ENCODE measurements at regions not wholly inside any gene's neighbourhood (a gene's known extent, or its start where the extent isn't known, plus 50 kb on each side); places are given as distances from the start of the nearest gene placed in this dataset.

GRCh38 chr9:75582870-75583269 is 307.6 kb upstream of the PCSK5 start:
- Mint-ChIP-seq H3K9me3 (ENCODE audit: insufficient read depth) (peaks cover 2% of the 10 kb centered on the region), H3K4me3 (no peak overlapping the region), H3K27me3 (no peaks in the 10 kb centered on the region), H3K4me1 (no peaks in the 10 kb centered on the region), H3K27ac (no peak overlapping the region)
- ATAC-seq (ENCODE audit: low read depth) (no peak), DNase-seq (no peak)
- CTCF ChIA-PET = no interaction called here
- Histone ChIP-seq H3K4me2 (replicated peaks; ENCODE audit: low read depth, low read length, poor library complexity, severe bottlenecking) (no peak overlapping the region), H4K20me1 (ENCODE audit: control insufficient read depth, insufficient read depth, low read length, poor library complexity, severe bottlenecking) (no peaks in the 10 kb centered on the region), H3K27me3 (replicated peaks in 1 of 4; ENCODE audit: control extremely low read depth in 1 of 4, control insufficient read depth in 3 of 4, insufficient read depth in 4 of 4, low read length in 3 of 4) (no peaks in the 10 kb centered on the region), H3K79me2 (ENCODE audit: control insufficient read depth, insufficient read depth, low read length) (no peaks in the 10 kb centered on the region), H2AFZ (ENCODE audit: insufficient read depth, low read depth, low read length, poor library complexity, severe bottlenecking) (no peak overlapping the region), H3K4me1 (ENCODE audit: control insufficient read depth in 2 of 2, insufficient read depth in 2 of 2, low read length in 2 of 2) (no peaks in the 10 kb centered on the region), H3K36me3 (replicated peaks in 1 of 2; ENCODE audit: control extremely low read depth in 1 of 2, control insufficient read depth in 1 of 2, extremely low read depth in 1 of 2, insufficient read depth in 2 of 2, low read length in 1 of 2) (no peaks in the 10 kb centered on the region), H3K9ac (ENCODE audit: low read length) (no peak overlapping the region), H3K9me3 (ENCODE audit: control extremely low read depth in 1 of 3, control insufficient read depth in 2 of 3, insufficient read depth in 1 of 3, low read length in 2 of 3) (no peaks in the 10 kb centered on the region), H3K4me3 (ENCODE audit: control extremely low read depth in 1 of 5, extremely low read depth in 1 of 5, insufficient read depth in 1 of 5, low read depth in 2 of 5, low read length in 4 of 5) (no peak overlapping the region), H3K27ac (ENCODE audit: low read length in 2 of 2) (no peak overlapping the region)
- WGBS (ENCODE audit: insufficient coverage) = no CpG with 5 or more reads among the region's 2 CpGs
- intact Hi-C loops (cut with micrococcal nuclease) = no loop called here
- TF ChIP-seq CTCF (IDR thresholded peaks at IDR 0.05) = no peak
- TF ChIP-seq EZH2 (IDR thresholded peaks at IDR 0.05; ENCODE audit: borderline replicate concordance, insufficient read depth, low read depth, low read length, poor library complexity, severe bottlenecking) = no peak
- POLR2A ChIA-PET = no interaction called here

GRCh38 chr9:75588808-75589207 is 301.7 kb upstream of the PCSK5 start:
- Histone ChIP-seq H3K4me1 (ENCODE audit: control insufficient read depth in 2 of 2, insufficient read depth in 2 of 2, low read length in 2 of 2) (no peaks in the 10 kb centered on the region), H3K36me3 (replicated peaks in 1 of 2; ENCODE audit: control extremely low read depth in 1 of 2, control insufficient read depth in 1 of 2, extremely low read depth in 1 of 2, insufficient read depth in 2 of 2, low read length in 1 of 2) (no peaks in the 10 kb centered on the region), H4K20me1 (ENCODE audit: control insufficient read depth, insufficient read depth, low read length, poor library complexity, severe bottlenecking) (no peaks in the 10 kb centered on the region), H3K4me3 (ENCODE audit: control extremely low read depth in 1 of 5, extremely low read depth in 1 of 5, insufficient read depth in 1 of 5, low read depth in 2 of 5, low read length in 4 of 5) (no peak overlapping the region), H3K27me3 (replicated peaks in 1 of 4; ENCODE audit: control extremely low read depth in 1 of 4, control insufficient read depth in 3 of 4, insufficient read depth in 4 of 4, low read length in 3 of 4) (no peaks in the 10 kb centered on the region), H3K27ac (ENCODE audit: low read length in 2 of 2) (no peak overlapping the region), H3K79me2 (ENCODE audit: control insufficient read depth, insufficient read depth, low read length) (no peaks in the 10 kb centered on the region), H3K9ac (ENCODE audit: low read length) (no peak overlapping the region), H3K4me2 (replicated peaks; ENCODE audit: low read depth, low read length, poor library complexity, severe bottlenecking) (no peak overlapping the region), H3K9me3 (ENCODE audit: control extremely low read depth in 1 of 3, control insufficient read depth in 2 of 3, insufficient read depth in 1 of 3, low read length in 2 of 3) (no peaks in the 10 kb centered on the region), H2AFZ (ENCODE audit: insufficient read depth, low read depth, low read length, poor library complexity, severe bottlenecking) (no peak overlapping the region)
- CTCF ChIA-PET = no interaction called here
- TF ChIP-seq EZH2 (IDR thresholded peaks at IDR 0.05; ENCODE audit: borderline replicate concordance, insufficient read depth, low read depth, low read length, poor library complexity, severe bottlenecking) (no peak), CTCF (IDR thresholded peaks at IDR 0.05) (no peak)
- no peak for ATAC-seq (ENCODE audit: low read depth)
- Mint-ChIP-seq H3K27ac (no peak overlapping the region), H3K27me3 (no peaks in the 10 kb centered on the region), H3K4me3 (no peak overlapping the region), H3K4me1 (no peaks in the 10 kb centered on the region), H3K9me3 (ENCODE audit: insufficient read depth) (peaks cover under 1% of the 10 kb centered on the region)
- POLR2A ChIA-PET = no interaction called here
- DNase-seq = no peak
- 100% methylated on average over 1 of the region's 2 CpGs for WGBS (ENCODE audit: insufficient coverage)
- intact Hi-C loops (cut with micrococcal nuclease) = no loop called here

Data from B cell (primary cell).